ENCODE measurements at regions not wholly inside any gene's neighbourhood (a gene's known extent, or its start where the extent isn't known, plus 50 kb on each side); places are given as distances from the start of the nearest gene placed in this dataset.
"Not testable (repeated sequence)": the region's sequence is repeated elsewhere in the genome, so short reads cannot be mapped to it uniquely, and the experiment has no call there.

- no peaks in the 10 kb centered on the region for H3K4me1 ChIP-seq (ENCODE audit: insufficient read depth, low read length, poor library complexity, severe bottlenecking)
- H3K9me2 ChIP-seq (ENCODE audit: insufficient read depth, low read length), result no peaks in the 10 kb centered on the region
- intact Hi-C loops (cut with micrococcal nuclease; ENCODE audit: unreplicated experiment), result no loop called here
- no peak overlapping the region for H3K27ac ChIP-seq (ENCODE audit: low read depth, low read length, poor library complexity, severe bottlenecking)
- no peaks in the 10 kb centered on the region for H4K20me1 ChIP-seq (ENCODE audit: insufficient read depth, low read length)
- ChIA-PET POLR2A (interaction anchor here (0.7 kb wide), 1 partner anchor 1530 kb away, joined by 3 read pairs; no protein-coding TSS in a partner anchor), CTCF (ENCODE audit: unreplicated experiment) (no interaction called here)
- no peak overlapping the region for H3K4me3 ChIP-seq (ENCODE audit: low read depth, low read length, poor library complexity, severe bottlenecking)
- BruUV-seq (replicated peaks), result no TSS peak
- no peaks in the 10 kb centered on the region for H3K79me2 ChIP-seq (ENCODE audit: insufficient read depth, low read depth, low read length)
- no peak overlapping the region for H2AFZ ChIP-seq (ENCODE audit: low read length)
- H3K9me3 ChIP-seq (ENCODE audit: low read length), result no peaks in the 10 kb centered on the region
- no peak overlapping the region for H3K4me2 ChIP-seq (ENCODE audit: low read length)
- TF ChIP-seq EZH2phosphoT487 (IDR thresholded peaks at IDR 0.05; ENCODE audit: borderline replicate concordance, low read depth, low read length) (no peak), CTCF (conservative IDR thresholded peaks at IDR 0.05; ENCODE audit: low read length) (no peak)
- H3K36me3 ChIP-seq (ENCODE audit: insufficient read depth, low read length), result no peaks in the 10 kb centered on the region
- DNase-seq (ENCODE audit: low spot score), result no peak
These were observed 146.7 kb upstream of the DST start for GRCh38 chr6:56789342-56789741.

- CTCF ChIA-PET (ENCODE audit: unreplicated experiment), result no interaction called here
- H3K4me1 ChIP-seq (ENCODE audit: insufficient read depth, low read length, poor library complexity, severe bottlenecking), result no peaks in the 10 kb centered on the region
- TF ChIP-seq CTCF (conservative IDR thresholded peaks at IDR 0.05; ENCODE audit: low read length) (no peak), EZH2phosphoT487 (IDR thresholded peaks at IDR 0.05; ENCODE audit: borderline replicate concordance, low read depth, low read length) (no peak)
- H3K79me2 ChIP-seq (ENCODE audit: insufficient read depth, low read depth, low read length), result no peaks in the 10 kb centered on the region
- H3K9me3 ChIP-seq (ENCODE audit: low read length), result no peaks in the 10 kb centered on the region
- no peak for DNase-seq (ENCODE audit: low spot score)
- no peak overlapping the region for H3K4me2 ChIP-seq (ENCODE audit: low read length)
- no peak overlapping the region for H2AFZ ChIP-seq (ENCODE audit: low read length)
- no peak overlapping the region for H3K4me3 ChIP-seq (ENCODE audit: low read depth, low read length, poor library complexity, severe bottlenecking)
- no peaks in the 10 kb centered on the region for H3K36me3 ChIP-seq (ENCODE audit: insufficient read depth, low read length)
- no TSS peak for BruUV-seq (replicated peaks)
- H3K9me2 ChIP-seq (ENCODE audit: insufficient read depth, low read length), result no peaks in the 10 kb centered on the region
- no peak overlapping the region for H3K27ac ChIP-seq (ENCODE audit: low read depth, low read length, poor library complexity, severe bottlenecking)
- intact Hi-C loops (cut with micrococcal nuclease; ENCODE audit: unreplicated experiment), result no loop called here
- POLR2A ChIA-PET, result interaction anchor here (0.6 to 0.7 kb wide), 2 partner anchors 24 to 1777 kb away, joined by 3 to 12 read pairs; no protein-coding TSS in a partner anchor
- no peaks in the 10 kb centered on the region for H4K20me1 ChIP-seq (ENCODE audit: insufficient read depth, low read length)
These were observed 144.5 kb upstream of the DST start for GRCh38 chr6:56787209-56787608.

GRCh38 chr6:56786256-56786655, 143.6 kb upstream of the DST start:
- TF ChIP-seq CTCF (conservative IDR thresholded peaks at IDR 0.05; ENCODE audit: low read length) (no peak), EZH2phosphoT487 (IDR thresholded peaks at IDR 0.05; ENCODE audit: borderline replicate concordance, low read depth, low read length) (no peak)
- Histone ChIP-seq H3K4me2 (ENCODE audit: low read length) (no peak overlapping the region), H3K27ac (ENCODE audit: low read depth, low read length, poor library complexity, severe bottlenecking) (no peak overlapping the region), H3K79me2 (ENCODE audit: insufficient read depth, low read depth, low read length) (no peaks in the 10 kb centered on the region), H3K4me3 (ENCODE audit: low read depth, low read length, poor library complexity, severe bottlenecking) (no peak overlapping the region), H4K20me1 (ENCODE audit: insufficient read depth, low read length) (no peaks in the 10 kb centered on the region), H3K4me1 (ENCODE audit: insufficient read depth, low read length, poor library complexity, severe bottlenecking) (no peaks in the 10 kb centered on the region), H3K9me2 (ENCODE audit: insufficient read depth, low read length) (no peaks in the 10 kb centered on the region), H3K36me3 (ENCODE audit: insufficient read depth, low read length) (no peaks in the 10 kb centered on the region), H2AFZ (ENCODE audit: low read length) (no peak overlapping the region), H3K9me3 (ENCODE audit: low read length) (no peaks in the 10 kb centered on the region)
- CTCF ChIA-PET (ENCODE audit: unreplicated experiment), result no interaction called here
- POLR2A ChIA-PET, result no interaction called here
- DNase-seq (ENCODE audit: low spot score), result no peak
- BruUV-seq (replicated peaks), result no TSS peak
- intact Hi-C loops (cut with micrococcal nuclease; ENCODE audit: unreplicated experiment), result no loop called here

- CTCF ChIA-PET (ENCODE audit: unreplicated experiment); H2AFZ ChIP-seq (ENCODE audit: low read length); H3K36me3 ChIP-seq (ENCODE audit: insufficient read depth, low read length); H3K9me2 ChIP-seq (ENCODE audit: insufficient read depth, low read length); H4K20me1 ChIP-seq (ENCODE audit: insufficient read depth, low read length); H3K4me1 ChIP-seq (ENCODE audit: insufficient read depth, low read length, poor library complexity, severe bottlenecking); intact Hi-C loops (cut with micrococcal nuclease; ENCODE audit: unreplicated experiment); DNase-seq (ENCODE audit: low spot score); H3K4me3 ChIP-seq (ENCODE audit: low read depth, low read length, poor library complexity, severe bottlenecking); POLR2A ChIA-PET; BruUV-seq (replicated peaks); H3K79me2 ChIP-seq (ENCODE audit: insufficient read depth, low read depth, low read length); H3K4me2 ChIP-seq (ENCODE audit: low read length); H3K9me3 ChIP-seq (ENCODE audit: low read length); H3K27ac ChIP-seq (ENCODE audit: low read depth, low read length, poor library complexity, severe bottlenecking): not testable (repeated sequence)
These were observed 142.8 kb upstream of the DST start for GRCh38 chr6:56785536-56785935.

GRCh38 chr6:56780109-56780508, 137.4 kb upstream of the DST start:
- H3K4me3 ChIP-seq (ENCODE audit: low read depth, low read length, poor library complexity, severe bottlenecking); H3K9me2 ChIP-seq (ENCODE audit: insufficient read depth, low read length); DNase-seq (ENCODE audit: low spot score); H4K20me1 ChIP-seq (ENCODE audit: insufficient read depth, low read length); H3K9me3 ChIP-seq (ENCODE audit: low read length); H3K79me2 ChIP-seq (ENCODE audit: insufficient read depth, low read depth, low read length); H3K4me1 ChIP-seq (ENCODE audit: insufficient read depth, low read length, poor library complexity, severe bottlenecking); H3K4me2 ChIP-seq (ENCODE audit: low read length); BruUV-seq (replicated peaks); intact Hi-C loops (cut with micrococcal nuclease; ENCODE audit: unreplicated experiment); H2AFZ ChIP-seq (ENCODE audit: low read length); POLR2A ChIA-PET; H3K36me3 ChIP-seq (ENCODE audit: insufficient read depth, low read length); H3K27ac ChIP-seq (ENCODE audit: low read depth, low read length, poor library complexity, severe bottlenecking); CTCF ChIA-PET (ENCODE audit: unreplicated experiment): not testable (repeated sequence)

All from OCI-LY7 (cell line).